HG03565 (cell line): ENCODE measurements at regions not wholly inside any gene's neighbourhood (a gene's known extent, or its start where the extent isn't known, plus 50 kb on each side); places are given as distances from the start of the nearest gene placed in this dataset.
"Not testable (repeated sequence)": the region's sequence is repeated elsewhere in the genome, so short reads cannot be mapped to it uniquely, and the experiment has no call there.

Source experiments
- ATAC-seq: cut with Tn5 transposase; IDR thresholded peaks from one replicate; pipeline ENCODE4 v1.9.1; 2021; ENCODE audit warnings: mild to moderate bottlenecking, moderate library complexity; ENCODE audit not compliant: unreplicated experiment

GRCh38 chr6:21708320-21708580, 114.7 kb downstream of the SOX4 start:
- no peak for ATAC-seq

DNA sequence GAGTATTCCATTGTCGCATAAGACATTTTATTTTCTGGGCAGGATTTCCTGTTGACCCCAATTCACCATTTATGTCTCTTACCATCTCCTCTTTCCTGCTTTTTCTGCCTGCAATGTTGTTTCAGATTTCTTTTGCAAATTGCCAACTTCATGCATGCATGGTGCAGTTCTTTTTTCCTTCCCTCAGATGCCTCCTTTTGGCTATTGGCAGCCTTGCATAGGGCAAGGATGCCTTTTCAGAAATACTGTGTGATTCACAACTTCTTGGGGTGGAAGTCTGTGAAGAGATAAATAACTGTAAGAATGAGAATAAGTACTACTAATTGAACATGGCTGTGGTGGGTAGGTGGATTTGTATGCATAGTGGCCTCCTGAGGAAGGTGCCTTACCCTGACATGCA, 116.7 kb downstream of the SOX4 start:
- ATAC-seq: no peak

GRCh38 chr6:21710908-21711627, 117.5 kb downstream of the SOX4 start:
- no peak for ATAC-seq

- no peak for ATAC-seq
Measured at GRCh38 chr6:21712213-21712612, 118.7 kb downstream of the SOX4 start.

GRCh38 chr6:21713481-21713880, 119.9 kb downstream of the SOX4 start:
- no peak for ATAC-seq

GRCh38 chr6:21715180-21715579, 121.6 kb downstream of the SOX4 start:
- ATAC-seq: no peak

GRCh38 chr6:21722510-21722909, 129.0 kb downstream of the SOX4 start:
- no peak for ATAC-seq

- no peak for ATAC-seq
Measured at GRCh38 chr6:21726676-21727075, 133.1 kb downstream of the SOX4 start.

DNA sequence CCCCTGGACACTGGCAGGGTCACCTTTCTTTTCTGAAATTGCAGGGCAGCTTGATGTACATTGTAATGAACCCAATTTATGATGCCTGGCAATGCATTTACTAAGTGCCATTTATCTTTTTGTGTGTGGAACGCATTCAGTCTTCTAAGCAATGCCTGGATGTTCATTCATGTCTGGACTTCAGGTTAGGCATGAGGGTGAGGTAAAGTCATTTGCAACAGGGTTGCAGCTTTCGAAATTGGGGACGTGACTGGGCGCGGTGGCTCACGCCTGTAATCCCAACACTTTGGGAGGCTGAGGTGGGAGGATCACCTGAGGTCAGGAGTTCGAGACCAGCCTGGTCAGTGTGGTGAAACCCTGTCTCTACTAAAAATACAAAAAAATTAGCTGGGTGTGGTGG, 134.6 kb downstream of the SOX4 start:
- ATAC-seq: no peak

DNA sequence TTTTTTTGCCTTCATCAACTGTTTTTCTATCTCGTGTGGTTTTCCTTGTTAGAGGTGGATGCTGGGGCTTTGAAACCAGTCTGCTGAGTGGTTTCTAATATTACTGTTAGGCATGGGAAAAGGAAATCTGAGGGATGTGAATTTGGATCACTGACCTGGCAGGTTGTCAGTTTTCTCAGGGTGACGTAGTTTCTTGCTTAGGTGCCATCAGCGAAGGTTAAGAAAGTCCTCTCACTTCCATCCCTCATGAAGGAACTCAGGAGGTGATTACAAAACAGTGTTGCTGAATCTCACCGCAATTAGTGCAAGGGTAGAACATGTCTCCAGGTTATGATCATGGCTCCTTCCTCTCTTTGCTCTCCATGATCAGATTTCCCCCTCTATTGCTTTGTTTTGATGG, 135.9 kb downstream of the SOX4 start:
- no peak for ATAC-seq

GRCh38 chr6:21730533-21730932, 137.0 kb downstream of the SOX4 start:
- ATAC-seq: no peak

DNA sequence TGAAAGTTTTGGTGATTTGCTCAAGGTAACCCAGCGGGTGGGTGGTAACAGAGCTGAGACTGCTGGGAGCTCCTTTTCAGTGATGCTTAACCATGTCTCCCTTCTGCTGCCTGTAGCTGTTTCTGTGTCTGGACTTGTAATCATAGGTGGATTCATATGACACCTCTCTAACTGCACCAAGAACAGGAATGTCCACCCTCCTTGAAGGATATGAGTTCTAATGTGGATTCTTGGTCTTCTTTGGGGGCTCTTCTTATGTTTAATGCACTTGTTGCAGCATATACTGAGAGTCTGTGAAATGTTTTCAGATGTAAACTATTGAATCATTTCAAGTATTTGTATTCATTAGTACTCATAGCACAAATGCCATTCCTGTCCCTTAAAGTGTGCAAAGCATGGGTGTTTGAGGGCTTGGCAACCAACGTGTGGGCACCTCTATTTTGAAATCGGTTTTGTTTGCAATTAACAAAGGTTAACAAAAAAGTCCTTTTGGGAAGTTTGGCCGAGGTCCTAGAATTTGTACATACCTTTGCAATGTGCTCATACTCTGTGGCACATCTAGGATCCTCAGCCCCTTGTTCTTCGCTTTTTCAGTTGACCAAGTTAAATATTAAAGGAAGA, 138.0 kb downstream of the SOX4 start:
- ATAC-seq: no peak

DNA sequence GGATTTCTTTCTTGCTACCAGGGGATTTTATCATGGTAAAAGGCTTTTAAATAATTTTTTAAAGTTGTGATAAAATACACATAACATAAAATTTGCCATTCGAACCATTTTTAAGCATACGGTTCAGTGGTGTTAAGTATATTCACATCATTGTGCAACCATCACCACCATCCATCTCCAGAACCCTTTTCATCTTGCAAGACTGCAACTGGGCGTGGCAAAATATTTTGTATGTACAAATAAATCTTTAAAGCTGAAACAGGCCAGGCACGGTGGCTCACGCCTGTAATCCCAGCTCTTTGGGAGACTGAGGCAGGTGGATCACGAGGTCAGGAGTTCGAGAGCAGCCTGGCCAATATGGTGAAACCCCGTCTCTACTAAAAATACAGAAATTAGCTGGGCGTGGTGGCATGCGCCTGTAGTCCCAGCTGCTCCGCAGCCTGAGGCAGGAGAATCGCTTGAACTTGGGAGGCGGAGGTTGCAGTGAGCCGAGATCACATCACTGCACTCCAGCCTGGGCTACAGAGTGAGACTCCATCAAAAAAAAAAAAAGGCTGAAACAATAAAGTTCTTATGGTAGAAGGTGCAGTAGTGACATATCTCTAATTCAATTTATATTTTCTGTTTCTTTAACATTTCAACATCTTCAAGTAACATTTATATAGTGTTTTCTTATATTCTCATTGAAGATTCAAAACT, 138.6 kb downstream of the SOX4 start:
- ATAC-seq: not testable (repeated sequence)

DNA sequence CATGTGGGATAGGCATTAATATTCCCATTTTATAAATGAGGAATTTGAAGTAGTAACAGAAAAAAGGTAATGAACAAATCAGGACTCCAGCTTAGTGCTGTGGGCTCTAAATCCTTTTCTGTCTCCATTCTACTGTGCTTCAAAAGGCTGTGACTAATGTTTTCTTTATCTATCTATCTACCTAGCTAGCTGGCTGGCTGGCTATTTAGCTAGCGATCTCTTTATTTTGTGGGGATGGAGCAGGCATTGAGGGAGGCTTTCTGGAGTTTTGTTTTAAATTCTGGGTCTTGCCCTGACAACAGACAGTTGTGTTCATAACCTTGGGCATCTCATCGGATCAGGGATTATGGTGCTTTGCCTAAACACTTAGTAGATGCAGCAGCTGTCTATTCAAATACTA, 139.2 kb downstream of the SOX4 start:
- ATAC-seq: no peak

DNA sequence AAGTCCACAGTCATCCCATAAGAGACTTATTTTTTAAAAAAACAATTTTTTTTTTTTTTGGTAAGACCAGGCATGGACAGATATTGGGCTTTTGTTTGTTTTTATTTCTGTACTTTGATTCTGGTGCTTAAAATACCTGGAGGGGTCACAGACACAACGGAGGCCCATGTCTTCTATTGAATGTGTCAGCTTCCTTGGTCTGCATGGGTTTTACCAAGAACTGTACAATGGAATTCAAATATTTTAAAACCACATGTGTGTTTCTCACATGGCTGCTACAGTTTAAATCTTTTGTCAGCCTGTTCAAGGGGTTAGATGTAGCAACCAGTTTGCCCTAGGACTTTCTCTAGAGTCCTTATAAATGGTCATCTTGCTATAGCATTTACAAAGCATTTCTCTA, 139.8 kb downstream of the SOX4 start:
- ATAC-seq: no peak

GRCh38 chr6:21734204-21734603, 140.7 kb downstream of the SOX4 start:
- no peak for ATAC-seq

DNA sequence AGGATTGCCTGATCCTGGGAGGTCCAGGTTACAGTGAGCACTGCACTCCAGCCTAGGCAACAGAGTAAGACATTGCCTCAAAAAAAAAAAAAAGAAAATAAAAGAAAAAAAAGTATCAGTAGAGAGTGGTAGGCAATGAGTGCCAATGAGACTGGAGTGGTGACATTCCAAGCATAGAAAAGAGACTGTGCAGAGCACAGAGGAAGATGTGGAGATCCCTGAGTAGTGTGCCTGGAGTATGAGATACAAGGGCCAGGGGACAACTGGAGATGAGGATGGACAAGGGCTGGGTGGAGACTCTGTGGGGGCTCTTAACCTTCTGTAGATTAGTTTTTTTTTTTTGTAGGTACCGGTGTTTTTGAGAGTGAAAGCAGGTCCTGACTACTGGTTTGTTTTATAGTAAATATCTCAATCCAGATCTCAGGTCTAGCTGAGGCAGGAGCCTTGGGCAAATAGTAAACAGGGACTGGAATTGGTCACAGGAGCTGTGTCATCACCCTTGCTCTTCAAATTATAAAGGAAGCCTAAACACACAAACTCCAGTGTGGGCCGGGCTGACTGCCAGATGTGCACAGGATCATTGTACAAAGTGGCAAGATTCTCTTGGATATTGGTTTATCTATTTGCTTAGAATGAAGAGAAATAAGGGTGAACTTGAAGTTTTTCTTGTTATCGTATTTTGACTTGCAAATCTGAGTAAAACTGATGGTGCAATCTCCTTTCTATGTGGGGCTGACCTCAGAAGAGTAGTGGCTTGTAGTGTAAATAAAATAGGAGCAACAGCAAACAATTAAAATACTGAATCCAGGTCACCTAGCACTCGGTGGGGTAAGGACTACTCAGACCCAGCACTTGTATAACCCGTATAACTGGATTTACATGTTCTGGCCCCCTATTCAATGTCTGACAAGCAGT, 144.9 kb downstream of the SOX4 start:
- no peak for ATAC-seq

- ATAC-seq: no peak
Measured at GRCh38 chr6:21739241-21739640, 145.7 kb downstream of the SOX4 start.

DNA sequence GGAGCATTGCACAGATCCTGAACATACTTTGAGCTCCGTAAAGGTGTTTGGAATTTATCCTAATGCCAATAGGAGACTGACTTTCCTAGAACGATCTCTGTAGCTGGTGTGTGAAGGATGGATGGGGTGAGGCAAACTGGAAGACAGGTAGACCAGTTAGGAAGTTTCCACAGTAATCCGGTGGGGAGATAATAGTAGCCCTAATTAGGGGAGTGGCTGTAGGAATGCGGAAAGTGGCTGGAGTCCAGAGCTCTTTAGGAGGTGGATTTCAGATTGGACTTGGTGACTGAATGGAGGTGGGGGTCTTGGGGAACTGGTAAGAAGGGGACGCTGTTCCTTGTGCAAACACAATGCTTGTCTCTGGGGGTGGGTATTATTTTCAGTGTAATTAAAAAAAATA, 146.3 kb downstream of the SOX4 start:
- ATAC-seq: no peak

DNA sequence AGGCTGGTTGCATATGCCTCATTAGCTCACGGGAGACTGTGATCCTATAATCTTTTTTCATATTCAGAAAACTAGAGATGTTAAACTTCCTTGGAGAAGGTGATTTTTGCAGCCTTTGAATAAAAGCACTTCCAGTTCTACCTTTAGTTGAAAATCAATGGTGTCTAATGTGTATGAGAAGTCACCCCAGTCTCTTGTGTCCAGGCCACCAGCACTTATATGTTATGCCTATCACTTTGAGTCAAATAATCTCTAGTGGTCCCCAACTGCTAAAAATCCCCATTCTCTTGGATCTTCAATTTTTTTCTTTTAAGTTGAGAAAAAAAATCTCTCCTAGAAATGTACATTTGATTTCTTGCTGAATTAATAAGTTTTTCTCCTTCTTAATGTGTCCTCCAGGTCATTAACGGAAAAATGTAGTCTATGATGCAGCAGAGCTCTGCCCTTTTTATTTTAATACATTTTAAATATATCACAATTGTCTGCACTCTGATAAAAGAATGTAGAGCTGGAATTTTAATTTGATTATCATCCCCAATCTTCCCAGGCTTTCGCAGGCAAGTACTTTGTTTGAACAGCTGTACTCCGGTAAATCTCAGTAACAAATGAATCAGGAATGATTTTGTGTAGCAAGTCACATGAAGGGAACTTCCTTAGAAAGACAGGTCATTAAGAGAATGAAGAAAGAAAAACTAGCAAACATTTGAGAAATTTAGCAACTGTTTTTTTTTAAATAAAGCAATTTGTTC, 147.0 kb downstream of the SOX4 start:
- ATAC-seq: no peak
